AG04449 (cell line): ENCODE measurements at regions not wholly inside any gene's neighbourhood (a gene's known extent, or its start where the extent isn't known, plus 50 kb on each side); places are given as distances from the start of the nearest gene placed in this dataset.
"Not testable (repeated sequence)": the region's sequence is repeated elsewhere in the genome, so short reads cannot be mapped to it uniquely, and the experiment has no call there.

Source experiments
- CTCF ChIA-PET: fragments of 350-600 bp; formaldehyde crosslinking; extraction: SDS; loops from one replicate; lab custom pipeline; 2021; ENCODE audit warnings: antibody characterized with exemption; lab: Yijun Ruan, JAX
- POLR2A ChIA-PET: fragments of 400-600, 350-600 bp; formaldehyde crosslinking; extraction: SDS; loops from one replicate; lab custom pipeline; 2020; ENCODE audit warnings: antibody characterized with exemption, inconsistent platforms; lab: Yijun Ruan, JAX
- DNase-seq: peaks from one replicate; pipeline ENCODE4 v3.0.0-alpha.2; 2010; ENCODE audit warnings: low read depth, low spot score
- H3K4me3 ChIP-seq: 2 replicates; pipeline ENCODE4 v1.5.1; 2011; ENCODE audit warnings: low read depth, mild to moderate bottlenecking, control low read depth, low read length
- CTCF ChIP-seq: IDR thresholded peaks from one replicate; pipeline ENCODE4 v1.5.1; 2011; ENCODE audit warnings: mild to moderate bottlenecking, moderate library complexity, low read length, control low read depth, inconsistent platforms; ENCODE audit not compliant: insufficient read depth; ENCODE audit errors: missing control alignments

DNA sequence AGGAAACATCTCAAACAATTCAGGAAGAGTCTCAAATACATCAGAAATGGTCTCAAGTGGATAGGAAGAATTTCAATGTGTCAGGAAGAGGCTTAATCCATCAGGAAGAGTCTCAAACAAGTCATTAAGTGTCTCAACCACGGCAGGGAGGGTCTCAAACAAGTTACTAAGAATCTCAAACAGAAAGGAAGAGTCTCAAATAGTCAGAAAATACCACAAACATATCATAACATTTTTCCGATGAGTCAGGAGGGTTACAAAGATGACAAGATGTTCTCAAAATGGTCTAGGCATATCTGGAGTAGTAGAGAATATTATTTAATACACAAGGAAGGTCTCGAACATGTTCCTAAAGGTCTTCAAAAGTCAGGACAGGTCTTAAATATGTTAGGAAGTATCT is 109.3 kb upstream of the USP9X start:
- H3K4me3 ChIP-seq = no peak overlapping the region
- ChIA-PET CTCF (no interaction called here), POLR2A (no interaction called here)
- no peak for TF ChIP-seq CTCF
- no peak for DNase-seq

- POLR2A ChIA-PET = no interaction called here
- no peak for DNase-seq
- H3K4me3 ChIP-seq = no peak overlapping the region
- TF ChIP-seq CTCF = no peak
- CTCF ChIA-PET = no interaction called here
These were observed 108.3 kb upstream of the USP9X start for GRCh38 chrX:40976981-40977380.

GRCh38 chrX:40984962-40985361 is 100.3 kb upstream of the USP9X start:
- no peak for DNase-seq
- CTCF ChIA-PET = no interaction called here
- POLR2A ChIA-PET = no interaction called here
- no peak for TF ChIP-seq CTCF
- H3K4me3 ChIP-seq = no peak overlapping the region

DNA sequence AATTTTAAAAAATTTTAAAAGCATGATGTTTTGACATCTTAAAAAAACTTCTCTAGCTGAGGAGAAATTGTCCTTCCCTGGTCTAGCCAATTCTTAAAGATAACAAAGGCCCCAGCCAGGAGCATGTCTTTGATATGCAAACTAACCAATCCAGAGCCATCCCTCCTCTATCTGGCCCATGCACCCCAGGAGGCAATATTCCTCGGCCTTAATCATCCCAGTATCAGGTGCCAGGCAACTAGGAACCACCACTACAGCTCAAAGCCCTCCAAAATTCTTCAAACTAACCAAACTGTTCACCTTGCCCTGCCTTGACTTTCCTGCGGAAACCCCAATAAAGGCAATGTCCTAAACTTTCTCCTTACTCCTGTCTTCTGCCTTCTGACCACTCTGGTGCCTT is 97.8 kb upstream of the USP9X start:
- ChIA-PET POLR2A (no interaction called here), CTCF (no interaction called here)
- no peak for TF ChIP-seq CTCF
- H3K4me3 ChIP-seq = no peak overlapping the region
- no peak for DNase-seq

DNA sequence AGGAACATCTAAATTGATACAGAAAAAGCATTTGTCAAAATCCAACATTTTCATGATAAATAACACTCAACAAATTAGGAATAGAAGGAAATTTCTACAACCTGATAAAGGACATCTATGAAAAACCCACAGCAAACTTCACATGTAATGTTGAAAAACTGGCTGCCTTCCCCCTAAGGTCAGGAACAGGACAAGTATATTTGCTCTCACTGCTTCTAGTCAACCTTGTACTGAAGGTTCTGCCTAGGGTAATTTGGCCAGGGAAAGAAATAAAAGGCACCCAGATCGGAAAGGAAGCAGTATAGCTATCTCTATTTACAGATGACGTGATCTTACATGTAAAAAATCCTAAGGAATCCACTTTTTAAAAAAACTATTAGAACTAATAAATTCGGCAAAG is 97.1 kb upstream of the USP9X start:
- POLR2A ChIA-PET = no interaction called here

GRCh38 chrX:40993395-40993794 is 91.8 kb upstream of the USP9X start:
- CTCF ChIA-PET, DNase-seq, POLR2A ChIA-PET, H3K4me3 ChIP-seq: not testable (repeated sequence)

More for the DNA sequence above, 97.1 kb upstream of the USP9X start:
- no peak for DNase-seq
- TF ChIP-seq CTCF = no peak
- H3K4me3 ChIP-seq = no peak overlapping the region
- CTCF ChIA-PET = no interaction called here

DNA sequence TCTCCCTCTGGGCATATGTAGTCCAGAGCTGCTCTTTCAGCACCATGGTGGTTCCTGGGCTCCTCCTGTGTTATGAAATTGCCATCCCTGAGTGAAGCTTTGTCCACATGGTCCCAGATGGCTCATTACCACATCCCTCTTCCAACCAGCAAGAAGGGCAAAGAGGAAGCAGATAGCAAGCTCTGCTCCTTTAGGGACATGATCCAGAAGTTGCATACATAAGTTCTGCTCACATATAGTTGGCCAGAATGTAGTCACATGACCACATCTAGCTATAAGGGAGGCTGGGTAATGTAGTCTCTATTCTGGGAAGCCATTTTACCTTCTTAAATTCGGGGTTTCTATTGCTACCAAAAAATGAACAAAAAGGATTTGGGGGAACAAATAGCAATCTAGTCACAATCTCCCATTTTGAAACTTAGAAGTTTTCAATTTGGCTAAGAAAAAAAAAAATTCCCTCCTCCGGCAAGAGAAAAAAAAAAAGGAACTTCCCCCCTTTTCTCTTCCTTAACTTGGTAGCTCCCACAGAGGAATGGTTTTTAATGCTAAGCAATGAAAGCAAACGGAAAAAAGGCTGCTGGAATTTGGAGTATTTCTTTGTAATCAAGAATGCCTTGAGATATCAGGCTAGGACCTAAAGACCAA is 88.2 kb upstream of the USP9X start:
- H3K4me3 ChIP-seq = no peak overlapping the region
- ChIA-PET POLR2A (interaction anchor here (1.0 kb wide), 1 partner anchor 13 kb away, joined by 4 read pairs; no protein-coding TSS in a partner anchor), CTCF (interaction anchor here (3.3 kb wide), 1 partner anchor 13 kb away, joined by 7 read pairs; no protein-coding TSS in a partner anchor)
- TF ChIP-seq CTCF = no peak
- DNase-seq = no peak
